GM18861 (cell line): ENCODE measurements at regions not wholly inside any gene's neighbourhood (a gene's known extent, or its start where the extent isn't known, plus 50 kb on each side); places are given as distances from the start of the nearest gene placed in this dataset.
"Not testable (repeated sequence)": the region's sequence is repeated elsewhere in the genome, so short reads cannot be mapped to it uniquely, and the experiment has no call there.

ENCODE experiments used
- ATAC-seq: cut with Tn5 transposase; IDR thresholded peaks from one replicate; pipeline ENCODE4 v1.9.1; 2021; ENCODE audit not compliant: unreplicated experiment

DNA sequence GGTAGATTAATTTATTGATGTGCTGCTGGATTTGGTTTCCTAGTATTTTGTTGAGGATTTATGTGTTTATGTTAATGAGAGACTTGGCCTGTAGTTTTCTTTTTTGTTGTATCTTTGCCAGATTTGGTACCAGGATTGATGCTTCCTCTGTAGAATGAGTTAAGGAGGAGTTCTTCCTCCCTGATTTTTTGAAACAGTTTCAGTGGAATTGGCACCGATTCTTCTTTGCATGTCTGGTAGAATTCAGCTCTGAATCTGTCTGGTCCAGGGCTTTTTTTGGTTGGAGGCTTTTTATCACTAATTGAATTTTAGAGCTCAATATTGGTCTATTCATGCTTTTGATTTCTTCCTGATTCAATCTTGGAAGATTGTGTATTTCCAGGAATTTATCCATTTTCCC is 174.0 kb upstream of the NDST4 start:
- ATAC-seq: no peak

DNA sequence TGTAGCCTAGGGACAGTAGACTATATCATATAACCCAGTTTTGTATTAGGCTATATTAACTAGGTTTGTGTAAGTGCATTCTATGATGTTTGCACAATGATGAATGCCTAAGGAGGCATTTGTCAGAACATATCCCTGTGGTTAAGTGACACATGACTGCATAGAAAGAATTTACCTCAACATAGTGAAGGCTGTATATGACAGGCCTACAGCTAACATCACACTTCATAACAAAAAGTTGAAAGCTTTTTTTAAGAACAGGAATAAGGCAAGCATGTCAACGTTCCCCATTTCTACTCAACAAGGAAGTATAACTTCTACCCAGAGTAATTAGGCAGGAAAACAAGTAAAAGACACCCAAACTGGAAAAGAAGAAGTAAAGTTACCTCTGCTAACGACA is 165.9 kb upstream of the NDST4 start:
- no peak for ATAC-seq

DNA sequence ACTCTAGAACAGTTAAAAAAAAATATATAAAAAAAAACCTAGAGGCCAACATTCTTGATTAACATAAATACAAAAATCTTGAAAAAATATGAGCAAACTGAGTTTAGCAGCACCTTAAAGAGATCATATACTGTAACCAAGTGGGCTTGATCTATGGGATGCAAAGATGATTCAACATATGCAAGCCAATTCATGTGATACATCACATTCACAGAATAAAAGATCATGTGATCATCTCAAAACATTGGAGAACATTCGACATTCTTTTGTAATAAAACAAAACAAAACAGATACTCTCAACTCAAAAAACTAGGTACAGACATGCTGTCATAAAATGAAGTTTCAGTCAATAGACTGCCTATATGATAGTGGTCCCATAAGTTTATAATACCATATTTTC is 165.4 kb upstream of the NDST4 start:
- no peak for ATAC-seq

DNA sequence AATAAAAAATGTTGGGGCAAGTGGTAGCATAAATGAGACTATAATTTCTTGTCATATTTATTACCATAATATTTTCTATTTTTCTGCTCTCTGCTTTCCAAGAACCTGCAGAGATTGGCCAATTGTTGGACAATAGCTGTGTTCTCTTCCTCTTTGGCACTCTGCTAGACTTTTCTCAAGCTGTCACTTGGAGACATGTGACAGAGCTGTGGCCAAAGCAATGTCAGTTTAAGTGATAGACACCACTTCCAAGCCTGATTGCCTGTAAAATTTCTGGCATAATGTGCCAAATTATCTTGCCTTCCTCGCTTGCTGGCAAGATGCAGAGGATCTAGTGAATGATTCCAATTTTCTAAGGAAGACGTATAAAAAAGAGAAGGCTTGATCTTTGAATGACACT is 162.2 kb upstream of the NDST4 start:
- ATAC-seq: no peak

DNA sequence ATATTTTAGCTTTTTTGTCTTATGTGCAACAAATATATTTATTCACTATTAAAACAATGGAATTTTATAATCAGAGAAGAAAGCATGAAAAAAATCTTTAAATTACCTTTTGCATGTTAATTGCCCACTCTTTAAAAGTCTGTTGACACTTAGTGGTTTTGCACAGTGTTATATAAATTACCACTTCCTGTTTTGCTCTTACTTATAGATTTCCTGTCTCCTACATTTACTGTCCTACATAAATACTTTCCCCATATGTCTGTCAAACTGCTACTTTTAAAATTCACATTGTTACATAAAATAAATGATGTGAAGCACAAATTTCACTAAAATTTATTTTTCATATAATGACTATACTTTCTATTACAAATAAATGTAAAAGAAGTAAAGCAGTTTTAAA is 161.1 kb upstream of the NDST4 start:
- peak; percentile 77 for ATAC-seq

DNA sequence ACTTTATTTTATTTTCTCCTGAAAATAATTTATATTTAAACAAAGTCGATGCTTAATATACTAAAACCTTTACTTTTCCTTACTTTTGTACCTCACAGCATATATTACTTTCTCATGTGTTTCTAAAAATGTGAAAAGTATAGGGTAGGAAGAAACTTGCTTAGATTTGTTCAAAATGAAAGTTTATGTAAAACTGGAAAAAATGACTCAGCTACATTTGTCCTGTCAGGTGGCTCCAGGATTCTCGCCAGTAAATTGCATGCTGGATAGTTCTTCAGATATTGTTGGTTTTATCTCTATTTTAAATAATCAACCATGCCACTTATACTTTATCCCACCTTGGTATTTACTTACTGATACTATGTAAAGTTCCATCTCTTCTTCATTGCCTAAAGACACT is 159.2 kb upstream of the NDST4 start:
- ATAC-seq: no peak

DNA sequence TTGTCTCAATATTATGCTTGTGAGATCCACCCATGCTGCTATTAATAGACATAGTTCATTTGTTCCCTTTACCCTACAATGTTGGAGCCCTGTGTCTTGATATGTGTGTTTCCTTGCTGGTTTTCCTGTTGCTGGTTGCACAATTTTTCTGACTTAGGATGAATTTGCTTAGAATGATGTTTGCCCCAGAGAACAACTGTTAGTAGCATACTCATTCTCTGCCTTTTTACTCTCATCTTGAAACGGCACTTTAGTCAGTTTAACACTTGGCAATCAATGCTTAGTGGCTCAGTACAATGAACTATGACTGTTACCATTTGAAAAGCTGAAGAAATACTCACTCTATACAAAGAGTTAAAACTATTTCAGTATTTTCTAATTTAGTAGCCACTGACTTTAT is 158.8 kb upstream of the NDST4 start:
- peak; percentile 41 for ATAC-seq

DNA sequence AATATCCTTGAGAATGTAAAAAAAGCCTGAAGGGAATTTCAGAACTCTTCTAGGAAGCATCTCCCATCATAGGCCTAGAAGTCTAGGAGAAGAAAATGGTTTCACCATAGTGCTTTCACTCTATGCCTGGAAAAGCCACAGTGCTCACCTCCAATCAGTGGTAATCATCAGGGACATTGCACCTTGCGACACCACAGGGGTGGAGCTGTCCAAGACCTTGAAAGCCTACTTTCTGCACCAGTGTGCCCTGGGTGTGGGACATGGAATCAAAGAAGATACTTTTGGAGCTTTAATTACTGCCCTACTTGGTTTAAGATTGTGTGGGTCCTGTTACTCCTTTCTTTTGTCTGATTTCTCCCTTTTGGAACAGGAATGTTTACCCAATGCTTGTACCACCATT is 146.8 kb upstream of the NDST4 start:
- ATAC-seq: no peak

DNA sequence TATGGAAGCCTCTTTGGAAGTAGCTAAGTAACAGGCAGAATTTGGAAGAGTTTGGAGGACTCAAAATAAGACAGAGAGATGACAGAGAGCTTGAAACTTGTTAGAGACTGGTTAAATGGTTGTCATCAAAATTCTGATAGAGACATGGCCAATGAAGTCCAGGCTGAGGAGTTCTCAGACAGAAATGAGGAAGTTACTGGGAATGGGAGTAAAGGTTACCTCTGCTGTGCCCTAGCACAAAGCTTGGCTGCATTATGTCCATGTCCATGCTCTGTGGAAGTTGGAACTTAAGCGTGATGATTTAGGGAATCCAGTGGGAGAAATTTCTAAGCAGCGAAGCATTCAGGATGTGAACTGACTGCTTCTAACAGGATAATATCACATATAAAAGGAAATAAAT is 146.2 kb upstream of the NDST4 start:
- no peak for ATAC-seq

DNA sequence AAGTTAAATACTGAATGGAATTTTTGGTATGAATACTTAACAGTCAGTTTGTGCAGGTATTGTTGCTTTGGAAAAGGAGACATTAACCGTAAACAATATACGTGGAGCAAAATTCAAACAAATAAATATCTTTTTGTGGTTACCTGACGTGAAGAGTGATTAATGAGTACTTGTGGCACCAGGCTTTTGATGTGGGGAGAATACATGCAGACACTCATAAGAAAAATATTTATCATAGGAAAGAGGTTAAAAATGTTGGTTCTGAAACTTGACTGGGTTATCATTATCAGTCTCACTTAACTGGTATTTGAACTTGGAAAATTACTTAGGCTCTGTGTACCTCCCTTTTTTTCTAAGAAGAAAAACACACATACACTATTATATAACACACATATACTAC is 136.4 kb upstream of the NDST4 start:
- no peak for ATAC-seq

DNA sequence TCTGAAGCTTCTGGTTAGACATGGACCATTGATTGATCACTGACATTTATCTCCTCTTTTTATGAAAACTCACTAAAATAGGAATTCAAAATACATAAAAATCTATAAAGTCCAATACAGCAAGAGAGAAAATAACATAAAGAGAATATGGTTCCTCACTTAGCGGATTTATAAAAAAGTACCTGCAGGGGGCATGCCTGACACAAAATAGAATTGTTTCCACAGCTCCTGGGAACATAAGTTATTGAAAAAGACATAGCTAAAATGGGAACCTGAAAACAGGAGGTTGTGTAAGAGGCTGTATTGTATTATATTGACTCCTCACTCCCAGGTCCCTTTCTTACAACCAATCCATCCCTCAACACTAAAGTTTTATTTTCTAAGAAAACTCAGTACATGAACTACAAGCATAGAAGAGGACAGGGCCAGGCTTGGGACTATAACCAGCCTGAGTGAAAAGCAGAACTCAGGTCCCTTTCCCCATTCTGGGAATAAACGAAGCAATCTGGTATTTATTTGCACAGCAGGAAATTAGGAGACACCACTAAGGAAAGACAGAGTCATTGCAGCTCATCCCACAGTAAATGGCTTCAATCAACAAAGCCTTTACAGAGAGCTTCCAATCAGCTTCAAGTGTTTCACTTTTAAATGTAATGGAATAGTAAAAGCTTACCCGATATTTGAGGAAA is 121.1 kb upstream of the NDST4 start:
- ATAC-seq: peak; percentile 45

DNA sequence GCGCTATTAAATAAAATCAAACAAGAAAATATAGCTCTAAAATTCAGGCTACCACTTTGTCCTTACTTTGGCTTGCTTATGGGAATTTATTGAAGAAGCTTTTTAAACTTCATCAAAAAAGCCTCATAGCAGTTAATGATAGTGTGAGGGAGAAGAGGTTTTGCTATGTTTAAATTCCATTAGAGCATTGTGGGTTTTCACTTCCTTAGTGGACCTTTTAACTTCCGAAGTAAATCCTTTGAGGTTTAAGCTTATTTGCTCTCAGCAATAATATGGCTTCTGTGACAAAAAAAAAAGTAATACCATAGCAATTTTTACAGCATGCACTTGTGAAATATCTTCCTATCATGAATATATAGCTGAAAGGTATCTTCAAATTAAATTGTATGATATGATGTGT is 120.2 kb upstream of the NDST4 start:
- ATAC-seq: peak; percentile 66

DNA sequence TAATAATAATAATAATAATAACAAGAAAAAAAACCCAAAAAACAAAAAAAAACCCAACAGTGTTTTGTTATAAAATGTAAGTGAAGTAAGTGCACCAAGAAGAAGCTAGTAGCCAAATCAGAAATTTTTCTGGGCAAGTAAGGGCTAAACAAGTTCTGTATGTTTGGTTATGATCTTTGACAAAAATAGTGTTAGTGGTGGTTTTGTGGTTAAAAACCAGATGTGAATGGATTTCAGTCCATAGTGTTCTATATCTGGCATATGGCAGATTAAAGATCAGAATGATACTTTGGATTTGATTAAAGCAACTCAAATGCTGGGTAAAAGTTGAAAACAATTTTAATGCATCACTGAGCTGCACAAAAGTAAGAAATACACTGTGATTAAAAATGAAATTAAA is 116.5 kb upstream of the NDST4 start:
- ATAC-seq: no peak

DNA sequence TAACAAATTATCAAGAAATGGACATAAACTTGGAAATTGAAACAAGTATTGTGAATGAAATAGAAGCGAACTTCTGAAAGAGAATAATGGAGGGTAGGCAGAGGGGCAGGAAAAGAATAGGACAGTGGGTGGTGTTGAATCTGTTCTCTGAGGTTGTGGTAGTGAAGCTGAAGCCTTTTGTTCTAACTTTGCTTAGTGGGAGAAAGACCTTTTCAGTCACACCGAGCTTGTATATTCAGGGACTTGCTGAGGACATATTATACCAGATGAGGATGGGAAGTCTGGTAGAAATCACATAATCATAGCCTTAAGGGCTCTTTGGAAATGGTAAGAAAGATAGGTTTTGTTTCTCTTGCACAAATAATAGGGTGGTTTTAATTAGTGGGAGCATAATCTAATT is 115.4 kb upstream of the NDST4 start:
- no peak for ATAC-seq

DNA sequence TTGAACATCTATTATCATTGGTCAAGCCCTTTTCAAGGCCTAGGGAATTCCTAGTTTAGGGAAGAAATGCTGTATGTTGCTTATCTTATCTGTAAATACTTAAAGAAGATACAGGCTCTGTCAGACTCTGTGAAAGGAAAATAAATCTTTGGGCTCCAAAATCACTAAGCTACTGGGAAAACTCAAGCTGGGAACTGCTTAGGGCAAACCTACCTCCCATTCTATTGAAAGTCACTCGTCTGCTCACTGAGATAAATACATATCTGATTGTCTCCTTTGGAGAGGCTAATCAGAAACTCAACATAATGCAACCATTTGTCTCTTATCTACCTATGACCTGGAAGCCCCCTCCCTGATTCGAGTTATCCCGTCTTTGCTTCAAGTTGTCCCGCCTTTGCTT is 108.6 kb upstream of the NDST4 start:
- no peak for ATAC-seq

DNA sequence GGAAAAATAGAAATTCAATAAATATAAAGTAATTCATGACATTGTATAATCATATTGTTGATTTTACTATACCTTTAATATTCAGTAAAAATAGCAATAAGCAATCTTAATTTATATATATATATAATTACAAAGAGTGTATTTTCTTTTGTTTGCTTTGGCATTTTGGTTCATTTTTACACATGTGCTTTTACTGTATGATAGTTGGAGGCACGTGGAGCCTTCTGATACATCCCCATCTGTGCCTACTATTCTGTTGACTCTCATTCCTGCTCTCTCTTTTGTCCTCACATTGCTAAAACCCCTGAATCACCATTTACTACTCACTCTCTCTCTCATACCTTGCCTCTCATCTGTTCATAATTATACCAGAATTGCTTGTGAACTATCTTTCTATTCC is 106.4 kb upstream of the NDST4 start:
- ATAC-seq: no peak

DNA sequence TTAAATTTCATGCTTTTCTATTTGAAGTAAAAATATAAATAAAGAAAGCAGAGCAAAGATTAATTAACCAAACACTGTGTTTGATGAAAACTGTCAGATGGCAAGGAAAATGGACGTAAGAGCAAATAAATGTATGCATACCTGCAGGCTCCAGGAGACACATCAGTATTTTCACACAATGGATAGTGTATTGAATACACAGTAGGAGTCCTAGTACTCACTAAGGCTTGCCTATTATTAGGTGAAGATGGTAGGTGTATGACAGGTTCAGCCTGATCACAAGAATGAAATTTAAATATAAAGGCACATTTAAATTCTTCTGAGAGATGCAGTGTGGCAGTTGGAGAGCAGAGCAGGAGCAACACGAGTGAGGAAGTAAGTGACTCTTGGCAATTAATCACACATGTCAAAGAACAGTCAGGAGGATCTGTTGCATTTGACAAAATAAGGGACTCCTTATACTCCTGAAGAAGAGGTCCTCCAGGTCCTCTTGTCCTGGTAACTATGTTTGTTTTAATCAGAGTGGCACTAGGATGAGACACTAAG is 106.0 kb upstream of the NDST4 start:
- ATAC-seq: no peak

DNA sequence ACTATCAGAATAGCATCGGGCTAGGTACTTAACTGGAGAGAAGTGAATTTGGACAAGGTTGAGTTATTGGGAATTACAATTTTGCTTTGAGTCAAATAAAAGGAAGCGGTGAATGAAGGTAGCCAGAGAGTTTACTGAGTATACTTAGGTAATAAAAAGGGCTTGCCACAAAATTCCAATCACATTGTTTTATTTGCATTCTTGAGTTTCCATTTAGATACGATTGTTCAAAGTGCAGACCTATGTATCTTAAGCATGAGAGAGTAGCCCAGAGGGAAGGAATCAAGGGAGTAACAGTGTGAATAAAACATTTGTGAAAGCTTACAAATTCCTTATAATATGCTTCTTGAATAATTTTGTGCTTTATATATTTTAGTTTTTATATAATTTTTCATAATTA is 102.5 kb upstream of the NDST4 start:
- ATAC-seq: no peak

DNA sequence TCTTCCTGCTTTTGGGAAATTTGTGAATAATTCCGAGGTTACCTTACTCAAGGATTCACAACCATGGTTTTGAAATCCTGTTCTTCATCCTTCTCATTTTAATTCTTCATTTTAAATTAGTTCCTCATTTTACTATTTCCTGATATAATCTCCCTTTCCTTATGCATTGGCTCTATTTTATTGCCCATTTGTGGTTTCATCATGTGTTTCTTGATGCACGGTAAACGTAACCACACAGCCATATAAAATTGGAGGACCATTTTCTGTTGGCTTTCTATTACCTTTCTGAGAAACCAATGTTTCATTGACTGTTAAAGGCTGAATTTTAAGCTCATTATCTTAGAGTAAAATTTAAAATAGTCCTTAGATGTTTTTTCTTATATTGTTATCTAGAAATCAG is 100.3 kb upstream of the NDST4 start:
- ATAC-seq: no peak

DNA sequence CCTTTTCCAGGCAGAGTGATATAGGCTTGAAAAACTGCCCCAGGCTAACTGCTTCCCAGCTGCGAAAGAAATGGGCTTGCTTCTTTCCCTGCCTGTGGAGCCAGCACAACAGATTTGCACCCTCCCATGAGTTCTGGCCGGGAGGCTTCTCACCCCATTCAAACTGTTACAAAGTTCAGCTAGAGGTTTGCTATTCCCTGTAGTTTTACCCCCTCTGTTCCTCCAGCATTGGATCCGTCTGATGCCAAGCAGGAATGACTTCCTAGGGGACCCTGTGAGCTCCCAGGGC is 87.6 kb upstream of the NDST4 start:
- ATAC-seq: no peak

DNA sequence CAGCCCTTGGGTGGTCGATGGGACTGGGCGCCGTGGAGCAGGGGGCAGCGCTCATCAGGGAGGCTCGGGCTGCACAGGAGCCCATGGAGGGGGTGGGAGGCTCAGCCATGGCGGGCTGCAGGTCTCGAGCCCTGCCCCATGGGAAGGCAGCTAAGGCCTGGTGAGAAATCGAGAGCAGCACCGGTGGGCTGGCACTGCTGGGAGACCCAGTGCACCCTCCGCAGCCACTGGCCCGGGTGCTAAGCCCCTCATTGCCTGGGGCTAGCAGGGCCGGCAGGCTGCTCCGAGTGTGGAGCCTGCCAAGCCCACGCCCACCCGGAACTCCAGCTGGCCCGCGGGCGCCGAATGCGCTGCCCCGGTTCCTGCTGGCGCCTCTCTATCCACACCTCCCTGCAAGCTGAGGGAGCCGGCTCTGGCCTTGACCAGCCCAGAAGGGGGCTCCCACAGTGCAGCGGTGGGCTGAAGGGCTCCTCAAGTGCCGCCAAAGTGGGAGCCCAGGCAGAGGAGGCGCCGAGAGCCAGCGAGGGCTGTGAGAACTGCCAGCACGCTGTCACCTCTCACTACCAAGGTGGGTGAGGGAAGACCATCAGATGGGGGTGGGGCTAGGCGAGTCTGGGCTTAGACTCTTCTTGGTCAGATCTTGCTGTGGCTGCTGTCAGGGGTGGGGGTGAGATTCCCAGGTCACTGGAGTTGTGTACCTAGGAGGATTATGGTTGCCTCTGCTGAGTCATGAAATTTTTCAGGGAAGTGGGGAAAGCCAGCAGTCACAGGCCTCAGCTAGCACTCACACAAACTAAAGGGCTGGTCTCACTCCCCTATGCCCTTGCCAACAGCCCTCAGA is 87.0 kb upstream of the NDST4 start:
- not testable (repeated sequence) for ATAC-seq

DNA sequence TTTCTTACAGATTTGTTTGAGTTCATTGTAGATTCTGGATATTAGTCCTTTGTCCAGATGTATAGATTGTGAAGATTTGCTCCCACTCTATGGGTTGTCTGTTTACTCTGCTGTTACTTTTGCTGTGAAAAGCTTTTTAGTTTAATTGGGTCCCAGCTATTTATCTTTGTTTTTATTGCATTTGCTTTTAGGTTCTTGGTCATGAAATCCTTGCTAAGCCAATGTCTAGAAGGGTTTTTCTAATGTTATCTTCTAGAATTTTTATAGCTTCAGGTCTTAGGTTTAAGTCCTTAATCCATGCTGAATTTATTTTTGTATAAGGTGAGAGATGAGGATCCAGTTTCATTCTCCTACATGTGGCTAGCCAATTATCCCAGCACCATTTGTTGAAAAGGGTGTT is 81.2 kb upstream of the NDST4 start:
- ATAC-seq: not testable (repeated sequence)

DNA sequence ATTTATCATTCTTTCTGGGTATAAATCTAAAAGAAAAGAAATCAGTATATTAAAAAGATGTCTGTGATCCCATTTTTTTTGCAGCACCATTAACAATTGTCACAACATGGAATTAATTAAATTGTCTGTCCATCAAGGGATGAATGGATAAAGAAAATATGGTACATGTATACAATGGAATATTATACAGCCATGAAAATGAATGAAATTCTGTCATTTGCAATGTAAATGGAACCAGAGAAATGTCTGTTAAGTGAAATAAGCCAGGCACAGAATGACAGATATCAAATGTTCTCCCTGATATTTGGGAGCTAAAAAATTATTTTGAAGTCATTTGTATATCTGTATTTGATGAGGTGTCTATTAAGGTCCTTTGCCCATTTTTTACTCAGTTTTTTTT is 77.1 kb upstream of the NDST4 start:
- ATAC-seq: no peak
